EL (cell line): ENCODE measurements at regions not wholly inside any gene's neighbourhood (a gene's known extent, or its start where the extent isn't known, plus 50 kb on each side); places are given as distances from the start of the nearest gene placed in this dataset.
A peak's percentile ranks its signal among the peaks of the same experiment; 100 is the strongest.
"Not testable (repeated sequence)": the region's sequence is repeated elsewhere in the genome, so short reads cannot be mapped to it uniquely, and the experiment has no call there.

ENCODE experiments used
- DNase-seq: peaks from one replicate; pipeline ENCODE4 v3.0.0-alpha.2; 2016

- no peak for DNase-seq
Observed at GRCh38 chr9:73053543-73053942, 98.1 kb upstream of the ANXA1 start.

- DNase-seq, result no peak
Observed at GRCh38 chr9:73050887-73051550, 98.2 kb upstream of the ALDH1A1 start.

- peak; percentile 60 for DNase-seq
Observed at GRCh38 chr9:73050065-73050816, 97.4 kb upstream of the ALDH1A1 start.

- DNase-seq, result no peak
Observed at GRCh38 chr9:73049280-73049679, 96.4 kb upstream of the ALDH1A1 start.

- DNase-seq, result no peak
Observed at GRCh38 chr9:73046769-73047168, 93.9 kb upstream of the ALDH1A1 start.

GRCh38 chr9:73044776-73045175, 91.9 kb upstream of the ALDH1A1 start:
- DNase-seq, result not testable (repeated sequence)

- peak; percentile 38 for DNase-seq
Observed at GRCh38 chr9:73042155-73042554, 89.3 kb upstream of the ALDH1A1 start.

- peak; percentile 24 for DNase-seq
Observed at GRCh38 chr9:73039271-73040263, 86.7 kb upstream of the ALDH1A1 start.

- DNase-seq, result peak; percentile 74
Observed at GRCh38 chr9:73038613-73039012, 85.8 kb upstream of the ALDH1A1 start.

GRCh38 chr9:73038089-73038509, 85.2 kb upstream of the ALDH1A1 start:
- no peak for DNase-seq

GRCh38 chr9:73037613-73038012, 84.8 kb upstream of the ALDH1A1 start:
- peak; percentile 38 for DNase-seq

GRCh38 chr9:73034962-73035361, 82.1 kb upstream of the ALDH1A1 start:
- DNase-seq, result no peak

GRCh38 chr9:73031350-73031749, 78.5 kb upstream of the ALDH1A1 start:
- DNase-seq, result no peak

- DNase-seq, result no peak
Observed at GRCh38 chr9:73030370-73031030, 77.6 kb upstream of the ALDH1A1 start.

GRCh38 chr9:73029346-73029745, 76.5 kb upstream of the ALDH1A1 start:
- DNase-seq, result no peak

GRCh38 chr9:73026375-73026774, 73.5 kb upstream of the ALDH1A1 start:
- no peak for DNase-seq

- DNase-seq, result no peak
Observed at GRCh38 chr9:73024601-73025034, 71.8 kb upstream of the ALDH1A1 start.

- peak; percentile 66 for DNase-seq
Observed at GRCh38 chr9:73023025-73023541, 70.2 kb upstream of the ALDH1A1 start.

- no peak for DNase-seq
Observed at GRCh38 chr9:73022353-73022752, 69.5 kb upstream of the ALDH1A1 start.

- DNase-seq, result no peak
Observed at GRCh38 chr9:73020877-73021276, 68.0 kb upstream of the ALDH1A1 start.

GRCh38 chr9:73014011-73014410, 61.2 kb upstream of the ALDH1A1 start:
- DNase-seq, result no peak

- DNase-seq, result no peak
Observed at GRCh38 chr9:73011956-73012355, 59.1 kb upstream of the ALDH1A1 start.
